ENCODE measurements at regions not wholly inside any gene's neighbourhood (a gene's known extent, or its start where the extent isn't known, plus 50 kb on each side); places are given as distances from the start of the nearest gene placed in this dataset.

DNA sequence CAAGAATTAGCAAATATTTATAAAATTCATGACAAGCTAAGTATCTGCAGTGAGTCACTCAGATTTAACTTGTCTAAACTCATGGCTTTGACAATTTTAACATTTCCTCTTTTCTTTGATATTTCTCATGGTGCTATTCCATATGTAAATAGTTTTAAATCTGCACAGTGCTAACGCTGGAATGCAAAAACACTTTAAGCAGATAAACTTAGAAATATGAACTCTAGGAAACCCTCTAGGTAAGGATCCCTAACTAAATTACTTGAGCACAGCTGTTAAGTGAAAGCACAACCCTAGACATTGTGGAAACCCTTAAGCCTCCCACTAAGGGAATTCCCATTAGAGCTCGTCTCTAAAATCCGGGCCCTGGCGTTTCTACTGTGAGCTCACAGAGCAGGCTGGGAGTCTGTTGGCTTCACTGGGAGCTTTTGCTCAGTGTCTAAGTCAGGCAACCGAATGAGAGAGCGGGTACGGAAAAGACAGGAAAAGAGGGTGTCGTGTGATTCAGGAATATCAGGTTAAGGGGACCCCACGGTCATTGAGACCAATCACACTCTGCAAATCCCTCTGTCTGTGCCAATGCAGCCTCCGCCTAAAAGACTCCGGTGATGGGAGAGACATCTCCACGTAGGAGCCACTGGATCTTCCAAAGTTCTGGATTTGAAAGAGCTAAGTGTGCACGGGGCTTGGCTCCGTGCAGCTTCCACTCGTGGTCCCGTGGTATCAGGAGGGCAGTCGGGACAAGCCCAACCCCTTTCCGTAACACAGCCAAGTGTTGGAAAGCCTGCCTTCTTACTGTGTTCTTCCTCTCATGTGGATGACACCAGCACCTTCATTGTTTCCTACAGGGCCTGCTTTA is 112.3 kb upstream of the RPS6KA2 start:
- TF ChIP-seq, protein P1, sequence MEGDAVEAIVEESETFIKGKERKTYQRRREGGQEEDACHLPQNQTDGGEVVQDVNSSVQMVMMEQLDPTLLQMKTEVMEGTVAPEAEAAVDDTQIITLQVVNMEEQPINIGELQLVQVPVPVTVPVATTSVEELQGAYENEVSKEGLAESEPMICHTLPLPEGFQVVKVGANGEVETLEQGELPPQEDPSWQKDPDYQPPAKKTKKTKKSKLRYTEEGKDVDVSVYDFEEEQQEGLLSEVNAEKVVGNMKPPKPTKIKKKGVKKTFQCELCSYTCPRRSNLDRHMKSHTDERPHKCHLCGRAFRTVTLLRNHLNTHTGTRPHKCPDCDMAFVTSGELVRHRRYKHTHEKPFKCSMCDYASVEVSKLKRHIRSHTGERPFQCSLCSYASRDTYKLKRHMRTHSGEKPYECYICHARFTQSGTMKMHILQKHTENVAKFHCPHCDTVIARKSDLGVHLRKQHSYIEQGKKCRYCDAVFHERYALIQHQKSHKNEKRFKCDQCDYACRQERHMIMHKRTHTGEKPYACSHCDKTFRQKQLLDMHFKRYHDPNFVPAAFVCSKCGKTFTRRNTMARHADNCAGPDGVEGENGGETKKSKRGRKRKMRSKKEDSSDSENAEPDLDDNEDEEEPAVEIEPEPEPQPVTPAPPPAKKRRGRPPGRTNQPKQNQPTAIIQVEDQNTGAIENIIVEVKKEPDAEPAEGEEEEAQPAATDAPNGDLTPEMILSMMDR (IDR thresholded peaks at IDR 0.05; ENCODE audit: insufficient read depth, low read length, severe bottlenecking), result no peak
- no peak for DNase-seq (ENCODE audit: low read depth)
- no peak for FAIRE-seq

DNA sequence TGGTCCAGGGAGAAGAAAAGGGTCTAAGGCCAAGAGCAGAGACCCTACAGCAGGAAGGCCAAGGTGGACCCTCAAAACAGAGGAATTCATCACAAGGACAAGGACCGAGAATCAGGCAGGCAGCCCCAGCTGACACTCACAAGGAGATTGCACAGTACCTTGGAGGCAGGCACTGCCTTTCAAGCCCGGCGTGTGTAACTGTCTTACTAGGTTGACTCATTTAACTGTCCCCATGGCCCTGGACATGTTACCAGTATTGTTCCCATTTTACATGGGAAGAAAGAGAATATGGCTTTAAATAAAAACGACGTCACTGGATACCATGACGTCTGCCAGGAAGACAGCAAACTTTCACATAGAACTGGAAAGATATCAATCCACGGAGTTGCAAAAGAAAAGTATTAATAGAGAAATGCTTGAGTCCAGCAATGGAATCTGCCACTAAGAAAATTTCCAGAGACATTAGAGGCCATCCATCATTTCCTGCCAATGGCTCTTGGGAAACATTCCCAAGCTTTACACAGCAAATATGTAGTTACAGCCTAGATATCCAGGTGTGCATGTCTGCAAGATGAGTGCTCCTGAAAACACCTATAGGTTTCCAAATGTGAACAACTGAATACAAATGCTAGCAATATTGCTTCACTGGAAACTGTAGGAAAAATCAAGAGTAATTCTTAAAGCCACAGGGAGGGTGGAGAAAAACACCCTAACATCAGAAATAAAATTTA is 111.5 kb upstream of the RPS6KA2 start:
- Histone ChIP-seq H3K36me3 (ENCODE audit: control insufficient read depth, insufficient read depth, low read length) (no peaks in the 10 kb centered on the region), H3K27me3 (ENCODE audit: control insufficient read depth, insufficient read depth, low read length) (no peaks in the 10 kb centered on the region), H3K4me3 (ENCODE audit: low read depth, low read length) (no peak overlapping the region)
- peak; percentile 26 for DNase-seq (ENCODE audit: low read depth)
- FAIRE-seq, result no peak
- TF ChIP-seq, protein P1 (IDR thresholded peaks at IDR 0.05; ENCODE audit: insufficient read depth, low read length, severe bottlenecking), result no peak

More for the DNA sequence above, 112.3 kb upstream of the RPS6KA2 start:
- Histone ChIP-seq H3K4me3 (ENCODE audit: low read depth, low read length) (no peak overlapping the region), H3K36me3 (ENCODE audit: control insufficient read depth, insufficient read depth, low read length) (no peaks in the 10 kb centered on the region), H3K27me3 (ENCODE audit: control insufficient read depth, insufficient read depth, low read length) (no peaks in the 10 kb centered on the region)

DNA sequence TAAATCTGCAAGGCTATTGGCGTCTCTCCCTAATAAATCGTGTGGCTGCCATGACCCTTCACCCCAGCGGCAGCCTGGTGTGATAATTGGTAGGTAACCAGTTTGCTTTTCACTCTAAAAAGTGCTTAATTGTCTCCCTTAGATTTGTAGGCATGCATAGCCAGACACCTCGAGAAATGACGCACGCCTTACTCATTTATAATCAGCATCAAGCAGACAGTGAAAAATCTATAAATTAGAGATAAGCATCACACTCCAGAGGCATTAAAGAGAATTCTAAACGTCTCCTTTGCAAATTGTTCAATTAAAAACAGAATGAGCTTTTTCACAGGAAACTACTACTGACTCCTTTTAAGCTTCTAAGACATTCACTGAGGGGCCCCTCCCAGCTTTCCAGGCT is 110.2 kb upstream of the RPS6KA2 start:
- no peaks in the 10 kb centered on the region for H3K36me3 ChIP-seq (ENCODE audit: control insufficient read depth, insufficient read depth, low read length)
- DNase-seq (ENCODE audit: low read depth), result no peak
- H3K4me3 ChIP-seq (ENCODE audit: low read depth, low read length), result no peak overlapping the region
- TF ChIP-seq, protein P1 (IDR thresholded peaks at IDR 0.05; ENCODE audit: insufficient read depth, low read length, severe bottlenecking), result no peak
- no peaks in the 10 kb centered on the region for H3K27me3 ChIP-seq (ENCODE audit: control insufficient read depth, insufficient read depth, low read length)
- FAIRE-seq, result no peak

DNA sequence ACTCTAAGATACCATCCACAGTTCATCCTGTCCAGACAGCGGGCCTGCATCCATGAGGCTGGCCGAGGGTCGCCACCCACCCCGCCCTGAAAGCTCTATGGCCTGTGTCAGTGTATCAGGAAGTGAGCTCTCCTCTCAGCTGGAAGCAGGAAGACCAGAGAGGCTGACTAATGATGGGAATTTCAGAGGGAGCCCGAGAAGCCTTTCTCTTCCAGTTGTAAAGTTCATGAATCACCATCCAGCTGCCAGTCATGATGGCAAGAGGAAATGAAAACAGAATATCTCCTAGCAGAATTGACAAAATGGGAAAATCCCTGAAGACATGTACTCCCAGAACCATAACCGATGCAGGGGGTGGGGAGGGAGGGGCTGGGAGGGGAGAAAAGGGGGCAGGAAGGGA is 109.6 kb upstream of the RPS6KA2 start:
- no peak for FAIRE-seq
- peak; percentile 87 for DNase-seq (ENCODE audit: low read depth)
- H3K36me3 ChIP-seq (ENCODE audit: control insufficient read depth, insufficient read depth, low read length), result no peaks in the 10 kb centered on the region
- no peaks in the 10 kb centered on the region for H3K27me3 ChIP-seq (ENCODE audit: control insufficient read depth, insufficient read depth, low read length)
- TF ChIP-seq, protein P1 (IDR thresholded peaks at IDR 0.05; ENCODE audit: insufficient read depth, low read length, severe bottlenecking), result no peak
- no peak overlapping the region for H3K4me3 ChIP-seq (ENCODE audit: low read depth, low read length)

DNA sequence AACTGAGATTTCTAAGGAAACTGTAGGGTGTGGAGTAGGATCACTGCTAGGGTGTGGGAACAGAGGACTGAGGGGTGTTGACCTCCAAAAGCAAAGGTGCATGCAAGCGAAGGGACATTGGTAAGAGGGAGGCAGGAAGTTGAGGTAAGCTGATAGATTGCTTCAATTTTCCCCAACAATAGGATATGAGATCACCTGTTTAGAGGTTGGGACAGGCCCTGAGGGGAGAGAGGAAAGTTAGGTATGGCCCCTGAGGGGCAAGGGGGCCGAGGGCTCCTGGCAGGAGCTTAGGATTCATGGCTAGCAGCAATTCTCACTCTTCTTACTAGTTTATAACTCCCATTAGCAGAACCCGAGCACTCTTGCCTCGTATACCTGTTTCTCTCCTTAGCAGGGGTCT is 106.8 kb upstream of the RPS6KA2 start:
- FAIRE-seq (no peak), DNase-seq (ENCODE audit: low read depth) (no peak)
- TF ChIP-seq, protein P1 (IDR thresholded peaks at IDR 0.05; ENCODE audit: insufficient read depth, low read length, severe bottlenecking), result no peak
- no peak overlapping the region for H3K4me3 ChIP-seq (ENCODE audit: low read depth, low read length)
- H3K27me3 ChIP-seq (ENCODE audit: control insufficient read depth, insufficient read depth, low read length), result no peaks in the 10 kb centered on the region
- no peaks in the 10 kb centered on the region for H3K36me3 ChIP-seq (ENCODE audit: control insufficient read depth, insufficient read depth, low read length)
